OCI-LY1 (cell line): ENCODE measurements at regions not wholly inside any gene's neighbourhood (a gene's known extent, or its start where the extent isn't known, plus 50 kb on each side); places are given as distances from the start of the nearest gene placed in this dataset.

ENCODE experiments used
- H2AFZ ChIP-seq: fragments of 200-600 bp; sonication (generic), shearing (Covaris generic); 2 replicates; pipeline ENCODE4 v1.6.0; 2014; ENCODE audit warnings: antibody characterized with exemption, mild to moderate bottlenecking, low read length
- H3F3A ChIP-seq: fragments of 200-600 bp; sonication (generic), shearing (Covaris generic); 2 replicates; pipeline ENCODE4 v1.6.0; 2014; ENCODE audit warnings: mild to moderate bottlenecking, antibody characterized with exemption, low read length, moderate library complexity; ENCODE audit not compliant: insufficient read depth
- H3K27ac ChIP-seq: fragments of 200-600 bp; sonication (generic); 2 replicates; pipeline ENCODE4 v1.5.1; 2014; ENCODE audit warnings: low read length, mixed run types, mild to moderate bottlenecking, low read depth; ENCODE audit not compliant: poor library complexity, severe bottlenecking
- H3K27me3 ChIP-seq: fragments of 200-600 bp; sonication (generic); 2 replicates; pipeline ENCODE4 v1.6.0; 2014; ENCODE audit warnings: antibody characterized with exemption, mild to moderate bottlenecking, low read length, moderate library complexity; ENCODE audit not compliant: insufficient read depth
- H3K36me3 ChIP-seq: fragments of 200-600 bp; sonication (generic); 2 replicates; pipeline ENCODE4 v1.6.1; 2014; ENCODE audit warnings: mild to moderate bottlenecking, antibody characterized with exemption, low read length, moderate library complexity, mixed read lengths; ENCODE audit not compliant: insufficient read depth
- H3K4me1 ChIP-seq: fragments of 200-600 bp; sonication (generic); 2 replicates; pipeline ENCODE4 v1.5.1; 2014; ENCODE audit warnings: mild to moderate bottlenecking, low read length, moderate library complexity; ENCODE audit not compliant: insufficient read depth, severe bottlenecking
- H3K4me2 ChIP-seq: fragments of 200-600 bp; sonication (generic), shearing (Covaris generic); 2 replicates; pipeline ENCODE4 v1.6.1; 2014; ENCODE audit warnings: low read length
- H3K4me3 ChIP-seq: fragments of 200-600 bp; sonication (generic); 2 replicates; pipeline ENCODE4 v1.5.1; 2014; ENCODE audit warnings: low read length, low read depth, mild to moderate bottlenecking, mixed read lengths; ENCODE audit not compliant: poor library complexity, severe bottlenecking
- H3K79me2 ChIP-seq: fragments of 200-600 bp; shearing (Covaris generic); 2 replicates; pipeline ENCODE4 v1.6.1; 2016; ENCODE audit warnings: mixed run types, low read length, mixed read lengths; ENCODE audit not compliant: insufficient read depth
- H3K9ac ChIP-seq: fragments of 200-600 bp; sonication (generic), shearing (Covaris generic); 2 replicates; pipeline ENCODE4 v1.6.1; 2014; ENCODE audit warnings: mild to moderate bottlenecking, low read length, mixed read lengths
- H3K9me2 ChIP-seq: fragments of 200-600 bp; sonication (generic), shearing (Covaris generic); 2 replicates; pipeline ENCODE4 v1.6.1; 2014; ENCODE audit warnings: low read depth, mild to moderate bottlenecking, low read length, mixed read lengths
- H3K9me3 ChIP-seq: fragments of 200-600 bp; shearing (Covaris generic); 2 replicates; pipeline ENCODE4 v1.6.1; 2014; ENCODE audit warnings: low read length, mixed read lengths
- H4K20me1 ChIP-seq: fragments of 200-600 bp; sonication (generic), shearing (Covaris generic); 2 replicates; pipeline ENCODE4 v1.6.0; 2016; ENCODE audit warnings: mild to moderate bottlenecking, low read length; ENCODE audit not compliant: insufficient read depth
- EZH2 ChIP-seq: fragments of 200-600 bp; sonication (generic), shearing (Covaris generic); IDR thresholded peaks from 2 replicates; pipeline ENCODE4 v1.8.0; 2017; ENCODE audit warnings: borderline replicate concordance, mixed run types, mild to moderate bottlenecking, antibody characterized with exemption, low read length, moderate library complexity, mixed read lengths
- TF ChIP-seq, protein P1 (sequence below): fragments of 200-600 bp; sonication (generic), shearing (Covaris generic); IDR thresholded peaks from 2 replicates; pipeline ENCODE4 v1.5.1; 2017; ENCODE audit warnings: mild to moderate bottlenecking, antibody characterized with exemption, low read length, moderate library complexity, mixed read lengths

DNA sequence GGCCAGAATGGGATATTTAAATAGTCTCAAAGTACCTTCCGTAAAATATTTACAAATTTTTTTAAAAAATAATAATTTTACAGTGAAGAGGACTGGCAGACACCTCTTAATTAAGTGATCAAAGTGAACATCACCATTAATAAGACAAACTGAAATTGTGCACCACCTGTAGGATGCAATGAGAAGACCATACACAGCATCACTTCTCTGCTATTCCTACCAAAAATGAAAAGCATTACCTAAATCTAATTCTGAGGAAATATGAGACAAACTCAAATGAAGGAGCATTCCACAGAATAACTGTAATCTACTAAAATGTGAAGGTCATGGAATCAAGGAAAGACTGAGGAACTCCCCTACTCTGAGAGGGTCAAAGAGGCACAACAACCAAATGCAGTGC is 68.2 kb upstream of the PRDX6 start:
- Histone ChIP-seq H3K9me3 (no peaks in the 10 kb centered on the region), H3K79me2 (no peaks in the 10 kb centered on the region), H3K4me3 (no peak overlapping the region), H3K4me2 (no peak overlapping the region), H4K20me1 (no peaks in the 10 kb centered on the region), H3K9me2 (no peaks in the 10 kb centered on the region), H3F3A (0 out of 2 replicates have a peak, but pooled peaks cover 5% of the 10 kb centered on the region), H3K27ac (peak overlapping the region; percentile 90), H3K36me3 (no peaks in the 10 kb centered on the region), H2AFZ (no peak overlapping the region), H3K27me3 (no peaks in the 10 kb centered on the region), H3K9ac (no peak overlapping the region), H3K4me1 (peaks cover 87% of the 10 kb centered on the region)
- TF ChIP-seq, protein P1, sequence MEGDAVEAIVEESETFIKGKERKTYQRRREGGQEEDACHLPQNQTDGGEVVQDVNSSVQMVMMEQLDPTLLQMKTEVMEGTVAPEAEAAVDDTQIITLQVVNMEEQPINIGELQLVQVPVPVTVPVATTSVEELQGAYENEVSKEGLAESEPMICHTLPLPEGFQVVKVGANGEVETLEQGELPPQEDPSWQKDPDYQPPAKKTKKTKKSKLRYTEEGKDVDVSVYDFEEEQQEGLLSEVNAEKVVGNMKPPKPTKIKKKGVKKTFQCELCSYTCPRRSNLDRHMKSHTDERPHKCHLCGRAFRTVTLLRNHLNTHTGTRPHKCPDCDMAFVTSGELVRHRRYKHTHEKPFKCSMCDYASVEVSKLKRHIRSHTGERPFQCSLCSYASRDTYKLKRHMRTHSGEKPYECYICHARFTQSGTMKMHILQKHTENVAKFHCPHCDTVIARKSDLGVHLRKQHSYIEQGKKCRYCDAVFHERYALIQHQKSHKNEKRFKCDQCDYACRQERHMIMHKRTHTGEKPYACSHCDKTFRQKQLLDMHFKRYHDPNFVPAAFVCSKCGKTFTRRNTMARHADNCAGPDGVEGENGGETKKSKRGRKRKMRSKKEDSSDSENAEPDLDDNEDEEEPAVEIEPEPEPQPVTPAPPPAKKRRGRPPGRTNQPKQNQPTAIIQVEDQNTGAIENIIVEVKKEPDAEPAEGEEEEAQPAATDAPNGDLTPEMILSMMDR = peak; percentile 11; the same call in 1 of the 2 replicates
- no peak for TF ChIP-seq EZH2

- no peak for TF ChIP-seq EZH2
- TF ChIP-seq, protein P1 = no peak
- H3K4me3 ChIP-seq = peak overlapping the region; percentile 6
- H2AFZ ChIP-seq = no peak overlapping the region
- no peaks in the 10 kb centered on the region for H3K27me3 ChIP-seq
- peak overlapping the region; percentile 47 for H3K4me2 ChIP-seq
- H3K36me3 ChIP-seq = no peaks in the 10 kb centered on the region
- H3K4me1 ChIP-seq = peaks cover 88% of the 10 kb centered on the region
- peak overlapping the region; percentile 2; the same call in 1 of the 2 replicates for H3K9ac ChIP-seq
- H3K9me2 ChIP-seq = no peaks in the 10 kb centered on the region
- 0 out of 2 replicates have a peak, but pooled peaks cover 8% of the 10 kb centered on the region for H3F3A ChIP-seq
- H3K27ac ChIP-seq = peak overlapping the region; percentile 90
- no peaks in the 10 kb centered on the region for H3K79me2 ChIP-seq
- no peaks in the 10 kb centered on the region for H4K20me1 ChIP-seq
- H3K9me3 ChIP-seq = no peaks in the 10 kb centered on the region
Measured at GRCh38 chr1:173409613-173410012, 67.5 kb upstream of the PRDX6 start.

GRCh38 chr1:173410133-173410793 is 66.9 kb upstream of the PRDX6 start:
- Histone ChIP-seq H3K9ac (peak overlapping the region; percentile 30; the same call in 1 of the 2 replicates), H2AFZ (no peak overlapping the region), H3K9me3 (no peaks in the 10 kb centered on the region), H3K4me3 (peak overlapping the region; percentile 19), H3K4me2 (peak overlapping the region; percentile 47), H3K9me2 (no peaks in the 10 kb centered on the region), H3F3A (0 out of 2 replicates have a peak, but pooled peaks cover 8% of the 10 kb centered on the region), H4K20me1 (no peaks in the 10 kb centered on the region), H3K36me3 (no peaks in the 10 kb centered on the region), H3K4me1 (peaks cover 91% of the 10 kb centered on the region), H3K27ac (peak overlapping the region; percentile 90), H3K27me3 (no peaks in the 10 kb centered on the region), H3K79me2 (no peaks in the 10 kb centered on the region)
- TF ChIP-seq, protein P1 = no peak
- no peak for TF ChIP-seq EZH2
